H1 (cell line): ENCODE measurements at regions not wholly inside any gene's neighbourhood (a gene's known extent, or its start where the extent isn't known, plus 50 kb on each side); places are given as distances from the start of the nearest gene placed in this dataset.

Experiments
- ATF2 ChIP-seq: IDR thresholded peaks from 2 replicates; pipeline ENCODE4 v1.6.1; 2012; ENCODE audit warnings: low read length, inconsistent platforms
- BCL11A ChIP-seq, 2 experiments: IDR thresholded peaks; one replicate each; pipeline ENCODE4 v1.6.1; 2011; ENCODE audit warnings: low read depth in 2 of 2, low read length in 2 of 2, mild to moderate bottlenecking in 2 of 2
- CTCF ChIP-seq, 3 experiments: IDR thresholded peaks; 1 replicate in 2 of 3; 2 replicates in 1 of 3; pipeline versions ENCODE4 v1.5.1 to v1.6.1; 2011; ENCODE audit warnings: low read length in 3 of 3, mild to moderate bottlenecking in 3 of 3, inconsistent platforms in 2 of 3, low read depth in 1 of 3, moderate library complexity in 1 of 3; ENCODE audit not compliant: insufficient read depth in 1 of 3; ENCODE audit errors: control extremely low read depth in 1 of 3
- EGR1 ChIP-seq: IDR thresholded peaks from 2 replicates; pipeline ENCODE4 v1.6.1; 2011; ENCODE audit warnings: low read depth, low read length, borderline replicate concordance
- EZH2 ChIP-seq: fragments of 200-600 bp; sonication (generic); IDR thresholded peaks from 2 replicates; pipeline ENCODE4 v1.7.1; 2012; ENCODE audit warnings: low read depth, mild to moderate bottlenecking, moderate library complexity, low read length, inconsistent platforms; ENCODE audit not compliant: severe bottlenecking
- FOSL1 ChIP-seq: IDR thresholded peaks from 2 replicates; pipeline ENCODE4 v1.6.1; 2011; ENCODE audit warnings: mild to moderate bottlenecking, low read depth, low read length, moderate library complexity; ENCODE audit not compliant: insufficient read depth
- JUND ChIP-seq: IDR thresholded peaks from 2 replicates; pipeline ENCODE4 v1.6.1; 2011; ENCODE audit warnings: mild to moderate bottlenecking, improper control_type of control experiment, low read length
- MAX ChIP-seq: IDR thresholded peaks from 2 replicates; pipeline ENCODE4 v1.6.1; 2012; ENCODE audit warnings: inconsistent platforms
- POLR2A ChIP-seq, 2 experiments: IDR thresholded peaks; 1 replicate in 1 of 2; 2 replicates in 1 of 2; pipeline ENCODE4 v1.6.1; 2011; ENCODE audit warnings: low read depth in 2 of 2, low read length in 2 of 2, mild to moderate bottlenecking in 2 of 2; ENCODE audit errors: control extremely low read depth in 1 of 2
- POLR2AphosphoS5 ChIP-seq: IDR thresholded peaks from 2 replicates; pipeline ENCODE4 v1.6.1; 2011; ENCODE audit warnings: low read depth, low read length
- SIX5 ChIP-seq: IDR thresholded peaks from 2 replicates; pipeline ENCODE4 v1.6.1; 2011; ENCODE audit warnings: mild to moderate bottlenecking, low read depth, low read length
- SP4 ChIP-seq: IDR thresholded peaks from 2 replicates; pipeline ENCODE4 v1.6.1; 2012; ENCODE audit warnings: low read length, inconsistent platforms
- TAF1 ChIP-seq: IDR thresholded peaks from 2 replicates; pipeline ENCODE4 v1.6.1; 2011; ENCODE audit warnings: mild to moderate bottlenecking, low read depth, low read length

GRCh38 chr11:123249354-123249753 lies 54.3 kb upstream of the CLMP start:
- TF ChIP-seq CTCF (IDR thresholded peaks at IDR 0.05; ENCODE audit: control extremely low read depth in 1 of 3, insufficient read depth in 1 of 3, low read depth in 1 of 3, low read length in 3 of 3) = no peak
- TF ChIP-seq POLR2A (IDR thresholded peaks at IDR 0.05; ENCODE audit: control extremely low read depth in 1 of 2, low read depth in 2 of 2, low read length in 2 of 2) = no peak
- no peak for TF ChIP-seq BCL11A (IDR thresholded peaks at IDR 0.05; ENCODE audit: low read depth in 2 of 2, low read length in 2 of 2)
- TF ChIP-seq EZH2 = no peak
- no peak for TF ChIP-seq MAX
- TF ChIP-seq ATF2 = no peak
- no peak for TF ChIP-seq TAF1
- TF ChIP-seq FOSL1 = no peak
- no peak for TF ChIP-seq SP4
- no peak for TF ChIP-seq POLR2AphosphoS5
- TF ChIP-seq SIX5 = no peak
- no peak for TF ChIP-seq JUND
- TF ChIP-seq EGR1 = no peak
